ENCODE measurements at regions not wholly inside any gene's neighbourhood (a gene's known extent, or its start where the extent isn't known, plus 50 kb on each side); places are given as distances from the start of the nearest gene placed in this dataset.
"Not testable (repeated sequence)": the region's sequence is repeated elsewhere in the genome, so short reads cannot be mapped to it uniquely, and the experiment has no call there.

DNA sequence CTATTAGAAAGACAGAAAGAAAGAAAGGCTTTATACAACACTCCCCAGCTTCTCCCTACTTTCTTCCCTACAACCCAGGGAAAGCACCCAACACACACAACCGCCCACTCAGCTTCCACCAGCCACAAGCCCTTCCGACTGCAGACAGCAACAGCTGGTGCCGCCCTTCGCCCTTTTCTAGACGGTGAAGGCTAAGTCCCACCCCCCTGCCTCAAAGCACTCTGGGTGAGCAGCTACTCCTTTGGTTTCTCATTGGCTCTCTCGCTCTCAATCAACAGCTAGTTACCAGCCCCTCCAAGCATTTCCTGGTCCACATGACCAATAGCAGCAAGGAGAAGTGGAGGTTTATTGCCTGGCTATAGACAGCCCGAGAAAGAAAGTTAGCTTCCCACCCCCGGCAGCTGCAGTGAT lies 230.1 kb upstream of the MOCS1 start:
- Mint-ChIP-seq H3K4me3 (no peak overlapping the region), H3K9me3 (ENCODE audit: low read depth) (no peaks in the 10 kb centered on the region), H3K36me3 (no peaks in the 10 kb centered on the region), H3K27me3 (no peaks in the 10 kb centered on the region), H3K4me1 (no peaks in the 10 kb centered on the region), H3K27ac (no peak overlapping the region)
- CTCF ChIA-PET, result no interaction called here
- no peak for ATAC-seq
- no peak for DNase-seq

DNA sequence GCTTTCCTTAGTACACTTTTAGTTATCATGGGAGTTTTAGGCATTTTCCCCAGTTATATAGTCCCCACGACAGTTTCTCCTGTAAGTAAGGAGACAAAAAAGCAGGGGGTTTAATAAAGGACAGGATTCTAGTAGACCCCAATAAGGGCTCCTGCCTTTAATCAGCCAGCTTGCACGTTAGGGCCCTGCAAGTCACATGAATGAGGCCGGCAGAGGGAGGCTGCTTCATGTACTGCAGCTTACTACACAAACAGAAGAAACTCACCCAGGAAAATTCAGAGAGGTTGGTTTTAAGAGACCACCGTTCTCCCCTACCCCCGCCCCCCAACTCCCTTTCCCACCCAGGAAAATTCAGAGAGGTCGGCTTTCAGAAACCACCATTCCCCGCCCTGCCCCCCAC lies 229.7 kb upstream of the MOCS1 start:
- Mint-ChIP-seq H3K36me3 (no peaks in the 10 kb centered on the region), H3K27me3 (no peaks in the 10 kb centered on the region), H3K4me1 (no peaks in the 10 kb centered on the region), H3K27ac (no peak overlapping the region), H3K4me3 (no peak overlapping the region), H3K9me3 (ENCODE audit: low read depth) (no peaks in the 10 kb centered on the region)
- ATAC-seq, result no peak
- CTCF ChIA-PET, result no interaction called here
- DNase-seq, result no peak

DNA sequence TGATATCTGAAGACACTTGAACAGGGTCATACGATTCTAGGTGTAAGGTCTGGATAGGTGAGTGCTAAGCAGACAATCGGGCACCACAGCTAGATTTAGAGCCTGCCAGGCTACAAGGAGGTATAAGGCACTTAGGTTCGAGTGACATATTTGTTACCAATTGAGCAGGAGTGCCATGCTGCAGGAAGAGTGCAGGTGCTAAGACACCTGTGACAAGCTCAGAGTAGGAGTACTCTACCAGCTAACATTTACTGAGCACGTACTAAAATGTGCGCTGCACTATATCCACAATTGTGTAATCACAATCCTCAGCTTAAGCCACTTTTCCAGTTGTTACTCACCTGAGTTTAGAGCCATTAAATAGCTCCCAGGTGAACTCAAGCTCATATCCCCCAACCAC lies 227.8 kb upstream of the MOCS1 start:
- no peak for ATAC-seq
- H3K4me1 Mint-ChIP-seq, result no peaks in the 10 kb centered on the region
- no peak overlapping the region for H3K27ac Mint-ChIP-seq
- H3K36me3 Mint-ChIP-seq, result no peaks in the 10 kb centered on the region
- no peaks in the 10 kb centered on the region for H3K27me3 Mint-ChIP-seq
- DNase-seq, result no peak
- no peaks in the 10 kb centered on the region for H3K9me3 Mint-ChIP-seq (ENCODE audit: low read depth)
- no peak overlapping the region for H3K4me3 Mint-ChIP-seq
- CTCF ChIA-PET, result no interaction called here

DNA sequence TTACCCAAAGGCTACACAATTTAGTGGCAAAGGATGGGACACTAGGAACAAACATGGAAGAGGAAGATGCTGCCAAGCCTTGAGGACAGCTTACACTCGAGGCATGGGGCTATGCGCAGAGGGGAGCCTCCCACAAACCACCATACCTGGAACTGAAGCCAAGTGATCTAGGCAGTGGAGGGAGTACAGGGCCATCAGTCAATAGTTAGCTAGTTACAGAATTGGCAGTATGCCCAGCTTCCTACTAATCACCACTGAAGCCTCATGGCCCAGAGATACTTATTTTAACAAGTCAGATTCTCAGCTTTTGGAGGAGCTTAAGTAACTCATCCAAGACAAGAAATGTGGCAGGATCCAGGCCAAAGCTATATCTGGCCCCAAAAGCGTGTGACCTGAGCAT lies 226.6 kb upstream of the MOCS1 start:
- H3K27me3 Mint-ChIP-seq, result no peaks in the 10 kb centered on the region

DNA sequence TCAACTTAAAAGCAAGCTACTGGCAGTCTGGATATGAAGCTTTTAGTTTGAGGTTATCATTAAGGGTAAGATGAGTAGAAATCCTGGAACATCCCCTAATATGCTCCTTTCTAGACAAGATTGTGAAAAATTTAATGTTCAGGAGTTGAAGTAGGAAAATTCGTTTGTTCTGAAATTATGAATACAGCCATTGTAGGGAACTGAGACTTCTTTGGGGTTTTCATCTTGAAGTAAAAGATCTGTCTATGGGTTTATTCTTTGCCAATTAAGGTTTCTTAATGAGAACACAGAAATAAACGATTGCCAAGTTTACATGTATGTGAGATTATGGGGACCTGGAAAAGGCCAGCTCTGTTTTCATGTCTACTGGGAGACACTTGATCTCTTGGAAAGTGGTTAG lies 225.6 kb upstream of the MOCS1 start:
- Mint-ChIP-seq H3K27me3 (no peaks in the 10 kb centered on the region), H3K36me3 (no peaks in the 10 kb centered on the region), H3K4me1 (no peaks in the 10 kb centered on the region), H3K27ac (no peak overlapping the region), H3K9me3 (ENCODE audit: low read depth) (no peaks in the 10 kb centered on the region), H3K4me3 (no peak overlapping the region)
- DNase-seq (no peak), ATAC-seq (no peak)
- CTCF ChIA-PET, result no interaction called here

More for the DNA sequence above, 226.6 kb upstream of the MOCS1 start:
- DNase-seq, result no peak
- CTCF ChIA-PET, result no interaction called here
- Mint-ChIP-seq H3K36me3 (no peaks in the 10 kb centered on the region), H3K4me1 (no peaks in the 10 kb centered on the region), H3K9me3 (ENCODE audit: low read depth) (no peaks in the 10 kb centered on the region), H3K4me3 (no peak overlapping the region), H3K27ac (no peak overlapping the region)
- ATAC-seq, result no peak

DNA sequence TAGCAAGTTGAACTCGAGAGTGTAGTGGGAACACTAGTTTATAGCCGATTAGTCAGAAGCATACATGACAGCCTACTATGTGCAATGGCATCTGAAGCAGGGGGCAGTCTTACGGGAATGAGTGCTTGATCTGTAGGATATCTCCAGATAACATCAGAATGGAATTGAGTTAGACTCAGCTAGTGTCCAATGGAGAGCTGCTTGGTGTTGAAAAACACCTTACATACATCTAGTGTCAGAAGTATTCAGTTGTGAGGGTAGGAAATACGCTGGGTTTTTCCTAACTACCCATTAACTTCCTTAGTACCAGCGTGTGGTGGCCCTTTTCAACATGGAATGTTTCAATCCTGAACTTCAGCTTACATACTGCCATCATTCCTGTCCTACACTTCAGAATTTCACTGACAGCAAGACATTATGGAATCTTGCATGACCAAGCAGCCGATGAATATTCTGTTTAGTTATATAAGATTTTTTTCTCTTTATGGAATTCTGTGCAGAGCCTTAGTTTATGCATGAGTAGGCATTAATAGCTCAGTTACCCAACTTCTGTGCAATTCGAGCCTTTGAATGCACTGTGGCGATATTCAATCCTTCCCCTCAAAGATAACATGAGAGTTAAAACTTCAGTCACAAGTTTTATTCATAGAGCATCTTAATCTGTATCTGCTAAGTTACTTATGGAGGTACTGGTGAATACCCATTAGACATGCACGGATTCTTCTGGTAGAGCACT lies 218.6 kb upstream of the MOCS1 start:
- no peaks in the 10 kb centered on the region for H3K4me1 Mint-ChIP-seq
- no peak overlapping the region for H3K4me3 Mint-ChIP-seq
- no peaks in the 10 kb centered on the region for H3K36me3 Mint-ChIP-seq
- CTCF ChIA-PET, result no interaction called here
- peaks cover 2% of the 10 kb centered on the region for H3K9me3 Mint-ChIP-seq (ENCODE audit: low read depth)
- ATAC-seq (no peak), DNase-seq (no peak)
- H3K27me3 Mint-ChIP-seq, result no peaks in the 10 kb centered on the region
- no peak overlapping the region for H3K27ac Mint-ChIP-seq

DNA sequence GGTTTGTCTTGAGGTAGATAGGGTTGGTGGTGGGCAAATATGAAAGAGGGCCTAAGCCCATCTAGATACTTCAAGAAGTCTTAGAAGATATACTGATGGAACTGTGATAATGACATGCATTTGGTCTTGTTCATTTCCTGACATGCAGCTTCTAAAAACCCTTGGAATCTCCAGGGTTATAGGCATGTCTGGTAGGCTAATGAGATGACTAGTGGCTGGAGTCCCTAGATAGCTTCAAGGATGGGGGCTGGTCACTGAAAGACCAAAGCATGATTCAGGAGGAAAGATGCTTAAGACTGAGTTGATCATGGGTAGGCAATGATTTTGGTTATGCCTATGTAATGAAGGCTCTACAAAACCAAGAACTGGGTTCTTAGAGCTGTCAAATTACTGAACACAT lies 217.9 kb upstream of the MOCS1 start:
- Mint-ChIP-seq H3K4me3 (no peak overlapping the region), H3K27me3 (no peaks in the 10 kb centered on the region), H3K36me3 (no peaks in the 10 kb centered on the region), H3K9me3 (ENCODE audit: low read depth) (peaks cover 2% of the 10 kb centered on the region), H3K4me1 (no peaks in the 10 kb centered on the region), H3K27ac (no peak overlapping the region)
- DNase-seq (no peak), ATAC-seq (no peak)
- CTCF ChIA-PET, result no interaction called here

DNA sequence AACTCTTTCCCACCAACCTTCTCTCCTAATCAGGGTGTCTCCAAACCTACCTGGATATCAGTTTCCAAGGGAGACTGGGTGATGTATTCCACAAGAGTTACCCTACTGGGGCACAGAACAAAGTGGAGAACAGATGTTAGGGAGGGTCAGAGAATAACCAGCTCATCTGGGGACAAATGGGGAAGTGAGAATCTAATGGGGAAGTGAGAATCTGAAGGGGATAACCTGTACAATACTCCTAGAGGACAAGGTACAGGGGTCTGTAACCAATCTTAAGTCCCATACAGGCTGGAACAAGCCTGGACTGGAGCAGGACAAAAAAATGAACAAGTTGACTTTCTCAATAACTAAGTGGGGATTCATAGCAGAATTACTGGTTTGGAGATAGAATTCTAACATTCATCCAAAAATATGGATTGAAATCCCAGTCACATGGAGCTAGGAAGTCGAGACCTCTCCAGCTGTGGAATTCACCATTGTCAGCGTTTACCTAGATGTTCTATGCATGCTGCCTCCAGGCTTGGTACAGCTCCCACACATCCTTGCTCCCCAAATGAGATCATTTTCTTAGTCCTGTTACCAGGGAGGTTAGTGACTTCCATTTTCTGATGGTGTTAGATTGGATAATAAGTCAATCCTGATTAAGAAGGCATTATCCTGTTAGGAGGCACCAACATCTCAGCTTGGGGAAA lies 214.8 kb upstream of the MOCS1 start:
- Mint-ChIP-seq H3K27ac (no peak overlapping the region), H3K27me3 (no peaks in the 10 kb centered on the region), H3K4me1 (no peaks in the 10 kb centered on the region), H3K4me3 (no peak overlapping the region), H3K36me3 (no peaks in the 10 kb centered on the region), H3K9me3 (ENCODE audit: low read depth) (no peaks in the 10 kb centered on the region)
- CTCF ChIA-PET, result no interaction called here
- DNase-seq, result no peak
- no peak for ATAC-seq

DNA sequence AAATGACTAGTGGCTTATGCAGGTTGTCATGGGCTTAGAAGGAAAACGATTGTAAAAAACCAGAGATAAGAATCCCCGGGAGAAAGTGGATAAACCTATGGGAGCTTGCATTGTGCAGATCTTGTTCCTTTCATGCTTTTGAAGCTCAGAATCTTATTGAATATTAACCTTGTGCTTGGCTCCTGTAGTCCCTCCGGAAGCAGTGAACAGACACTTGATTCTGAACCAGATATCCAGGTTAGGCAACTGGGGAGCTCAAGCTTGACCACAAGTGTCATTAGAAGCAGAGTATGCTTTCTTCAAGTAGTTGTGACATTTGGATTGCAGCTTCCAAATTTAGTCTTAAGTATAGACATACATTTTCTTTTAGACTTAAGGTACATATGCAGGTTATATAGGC lies 212.6 kb upstream of the MOCS1 start:
- DNase-seq, result no peak
- CTCF ChIA-PET, result interaction anchor here (0.6 kb wide), 1 partner anchor 711 kb away, joined by 3 read pairs; no protein-coding TSS in a partner anchor
- H3K4me1 Mint-ChIP-seq, result no peaks in the 10 kb centered on the region

DNA sequence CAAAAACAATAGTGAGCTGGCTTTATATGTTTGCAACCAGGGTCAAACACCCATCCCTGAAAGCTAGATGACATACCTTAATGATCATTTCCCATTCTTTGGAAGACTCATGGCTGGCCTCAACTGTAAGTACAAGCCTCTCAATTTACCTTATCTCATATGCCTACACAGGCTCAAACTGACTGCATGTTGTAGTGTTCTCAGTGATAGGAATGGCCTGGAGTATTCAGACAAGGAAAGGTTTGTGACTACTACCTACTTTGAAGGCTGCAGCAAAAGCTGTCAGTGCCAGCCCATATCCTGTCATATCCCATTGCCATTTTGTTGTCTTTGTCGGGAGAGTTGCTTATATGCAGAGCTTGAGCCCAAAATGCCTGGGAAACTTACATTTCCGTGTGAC lies 205.2 kb upstream of the MOCS1 start:
- H3K4me1 Mint-ChIP-seq, result no peaks in the 10 kb centered on the region
- no peaks in the 10 kb centered on the region for H3K27me3 Mint-ChIP-seq
- ATAC-seq, result no peak
- CTCF ChIA-PET, result no interaction called here
- no peak overlapping the region for H3K27ac Mint-ChIP-seq
- no peaks in the 10 kb centered on the region for H3K36me3 Mint-ChIP-seq
- no peak for DNase-seq
- H3K4me3 Mint-ChIP-seq, result no peak overlapping the region
- peaks cover 3% of the 10 kb centered on the region for H3K9me3 Mint-ChIP-seq (ENCODE audit: low read depth)

More for the DNA sequence above, 212.6 kb upstream of the MOCS1 start:
- Mint-ChIP-seq H3K4me3 (no peak overlapping the region), H3K27me3 (no peaks in the 10 kb centered on the region), H3K27ac (no peak overlapping the region), H3K36me3 (no peaks in the 10 kb centered on the region), H3K9me3 (ENCODE audit: low read depth) (no peaks in the 10 kb centered on the region)
- ATAC-seq, result no peak

DNA sequence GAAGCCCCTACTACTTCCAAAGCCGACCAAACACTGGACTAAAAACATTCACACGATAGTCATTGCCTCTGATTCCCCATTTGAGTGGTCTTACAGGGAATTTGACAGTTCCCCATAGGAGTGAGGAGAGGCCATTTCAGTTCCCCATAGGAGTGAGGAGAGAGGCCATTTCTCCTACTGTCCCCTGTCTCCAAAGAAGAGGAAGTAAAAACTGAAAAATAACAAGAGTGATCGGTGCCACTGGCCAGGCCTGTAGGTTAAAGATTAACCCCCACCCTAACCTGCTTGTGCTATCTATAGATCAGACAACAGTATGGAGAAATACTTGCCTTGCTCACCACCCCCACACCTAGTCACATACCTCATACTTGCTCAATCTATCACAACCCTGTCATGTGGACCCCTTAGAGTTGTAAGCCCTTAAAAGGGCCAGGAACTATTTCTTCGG lies 204.0 kb upstream of the MOCS1 start:
- no peaks in the 10 kb centered on the region for H3K36me3 Mint-ChIP-seq
- H3K4me1 Mint-ChIP-seq, result no peaks in the 10 kb centered on the region
- no peak for ATAC-seq
- H3K9me3 Mint-ChIP-seq (ENCODE audit: low read depth), result peaks cover 3% of the 10 kb centered on the region
- no peaks in the 10 kb centered on the region for H3K27me3 Mint-ChIP-seq
- DNase-seq, result no peak
- H3K4me3 Mint-ChIP-seq, result no peak overlapping the region
- CTCF ChIA-PET, result no interaction called here
- no peak overlapping the region for H3K27ac Mint-ChIP-seq

DNA sequence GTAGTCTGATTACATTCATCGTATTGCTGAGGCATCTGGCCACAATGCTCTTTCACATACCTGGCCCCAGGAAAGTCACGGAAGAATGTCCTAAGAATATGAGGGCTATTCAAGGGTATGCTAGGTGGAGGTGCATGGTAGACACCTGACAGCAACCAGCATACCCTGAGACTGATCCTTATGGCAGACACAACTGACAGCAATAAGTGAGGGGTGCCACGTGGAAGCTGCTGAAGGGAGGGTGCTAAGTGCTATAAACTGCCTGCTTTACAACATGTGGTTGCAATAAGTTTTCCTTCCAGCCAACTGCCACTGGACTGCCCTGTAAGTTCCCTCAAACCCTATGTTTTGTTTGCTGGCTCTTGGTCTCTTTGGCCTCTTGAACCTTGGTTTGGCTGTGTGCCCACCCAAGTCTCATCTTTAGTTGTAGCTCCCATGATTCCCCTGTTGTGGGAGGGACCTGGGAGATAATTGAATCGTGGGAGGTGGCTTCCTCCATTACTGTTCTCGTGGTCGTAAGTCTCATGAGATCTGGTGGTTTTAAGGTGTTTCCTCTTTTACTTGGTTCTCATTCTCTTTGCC lies 201.3 kb upstream of the MOCS1 start:
- ATAC-seq (no peak), DNase-seq (no peak)
- Mint-ChIP-seq H3K27me3 (no peaks in the 10 kb centered on the region), H3K4me3 (no peak overlapping the region), H3K4me1 (no peaks in the 10 kb centered on the region), H3K9me3 (ENCODE audit: low read depth) (peaks cover 3% of the 10 kb centered on the region), H3K27ac (no peak overlapping the region), H3K36me3 (no peaks in the 10 kb centered on the region)
- CTCF ChIA-PET, result no interaction called here

DNA sequence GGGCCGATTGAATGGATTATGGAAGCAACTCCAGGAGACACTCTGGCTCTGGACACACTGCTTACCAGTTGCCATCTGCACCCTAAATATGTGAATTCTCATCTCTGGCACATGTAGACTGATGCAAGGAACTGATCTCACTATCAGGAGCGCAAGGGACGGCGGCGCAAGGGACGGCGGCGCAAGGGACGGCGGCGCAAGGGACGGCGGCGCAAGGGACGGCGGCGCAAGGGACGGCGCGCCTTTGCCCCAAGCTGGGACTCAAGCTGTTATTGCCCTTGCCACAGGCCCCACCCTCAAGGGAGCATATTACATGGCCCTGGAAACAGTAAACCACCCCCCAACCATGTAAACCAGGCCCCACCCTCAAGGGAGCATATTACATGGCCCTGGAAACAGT lies 199.7 kb upstream of the MOCS1 start:
- H3K9me3 Mint-ChIP-seq (ENCODE audit: low read depth); H3K4me1 Mint-ChIP-seq; ATAC-seq; H3K36me3 Mint-ChIP-seq; H3K27me3 Mint-ChIP-seq; H3K27ac Mint-ChIP-seq; CTCF ChIA-PET; H3K4me3 Mint-ChIP-seq; DNase-seq: not testable (repeated sequence)

DNA sequence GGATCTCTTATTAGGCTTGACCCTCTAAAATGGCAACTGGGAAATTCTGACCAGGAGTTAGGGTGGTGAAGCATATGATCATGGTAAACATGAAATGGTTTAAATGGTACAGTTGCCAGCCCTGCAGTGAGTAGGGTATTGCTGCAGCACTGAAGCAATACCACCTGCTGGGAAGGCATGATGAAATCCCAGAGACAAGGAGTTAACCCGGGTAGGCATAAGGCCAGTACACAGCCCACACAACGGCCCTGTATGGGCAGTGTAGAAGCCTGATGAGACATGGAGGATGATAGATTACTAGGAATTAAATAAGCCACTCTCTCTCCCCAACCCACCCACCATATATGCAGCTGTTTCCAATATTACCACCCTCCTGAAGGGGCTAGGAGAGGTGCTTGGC lies 197.4 kb upstream of the MOCS1 start:
- CTCF ChIA-PET, result no interaction called here
- no peak for ATAC-seq

More for the DNA sequence above, 197.4 kb upstream of the MOCS1 start:
- DNase-seq, result no peak
- Mint-ChIP-seq H3K4me3 (no peak overlapping the region), H3K27ac (no peak overlapping the region), H3K36me3 (no peaks in the 10 kb centered on the region), H3K9me3 (ENCODE audit: low read depth) (peaks cover 3% of the 10 kb centered on the region), H3K4me1 (no peaks in the 10 kb centered on the region), H3K27me3 (no peaks in the 10 kb centered on the region)

Measured in activated CD8-positive, alpha-beta memory T cell treated with anti-CD3 and anti-CD28 coated beads, Interleukin-2, amount 10 ng/mL, durations not matched to agents 7 days and 5 days (primary cell).